ENCODE measurements at regions not wholly inside any gene's neighbourhood (a gene's known extent, or its start where the extent isn't known, plus 50 kb on each side); places are given as distances from the start of the nearest gene placed in this dataset.

GRCh38 chr2:64221935-64222334 is 77.7 kb upstream of the PELI1 start:
- H3K36me3 ChIP-seq (ENCODE audit: control insufficient read depth in 4 of 4, insufficient read depth in 4 of 4, low read length in 3 of 4) = no peaks in the 10 kb centered on the region
- H3K27me3 ChIP-seq (replicated peaks in 2 of 5; ENCODE audit: control insufficient read depth in 4 of 5, insufficient read depth in 5 of 5, low read length in 4 of 5) = no peaks in the 10 kb centered on the region
- ChIA-PET POLR2A (no interaction called here), CTCF (no interaction called here)
- WGBS (ENCODE audit: insufficient coverage) = 100% methylated on average over 1 of the region's 2 CpGs
- H3K27ac ChIP-seq (ENCODE audit: insufficient read depth in 1 of 2, low read depth in 1 of 2, low read length in 2 of 2, poor library complexity in 1 of 2, severe bottlenecking in 2 of 2) = no peak overlapping the region
- H3K9me3 ChIP-seq (ENCODE audit: control extremely low read depth in 1 of 5, control insufficient read depth in 4 of 5, insufficient read depth in 2 of 5, low read depth in 1 of 5, low read length in 4 of 5) = no peaks in the 10 kb centered on the region
- peaks cover 0 to 16% (median 2%) of the 10 kb centered on the region in 4 experiments for H3K4me1 ChIP-seq (ENCODE audit: control extremely low read depth in 1 of 4, control insufficient read depth in 4 of 4, insufficient read depth in 4 of 4, low read length in 3 of 4)
- no peak overlapping the region for H3K4me3 ChIP-seq (ENCODE audit: control insufficient read depth in 1 of 7, extremely low read depth in 1 of 7, insufficient read depth in 4 of 7, low read depth in 2 of 7, low read length in 6 of 7)
- no peak for DNase-seq

DNA sequence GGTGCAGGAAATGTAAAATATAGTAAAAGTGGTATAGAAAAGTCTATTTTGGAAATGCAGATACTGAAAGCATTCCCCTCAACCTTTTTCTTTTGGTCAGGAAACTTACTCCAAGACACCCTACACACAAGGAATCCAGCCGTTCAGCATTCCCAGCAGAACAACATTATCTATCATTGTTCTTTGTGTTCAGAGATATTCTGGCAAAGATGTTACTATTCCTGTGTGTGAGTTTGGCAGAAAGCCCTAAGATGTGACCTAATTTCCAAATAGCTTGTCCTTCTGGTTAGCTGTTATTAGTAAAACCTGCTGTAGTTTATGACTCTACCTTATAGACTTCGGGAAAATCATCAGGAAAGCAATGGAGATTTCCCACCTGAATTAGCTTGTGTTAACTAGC is 78.1 kb upstream of the PELI1 start:
- DNase-seq = no peak
- no peak overlapping the region for H3K27ac ChIP-seq (ENCODE audit: insufficient read depth in 1 of 2, low read depth in 1 of 2, low read length in 2 of 2, poor library complexity in 1 of 2, severe bottlenecking in 2 of 2)
- H3K4me1 ChIP-seq (ENCODE audit: control extremely low read depth in 1 of 4, control insufficient read depth in 4 of 4, insufficient read depth in 4 of 4, low read length in 3 of 4) = peaks cover 0 to 16% (median 2%) of the 10 kb centered on the region in 4 experiments
- ChIA-PET POLR2A (no interaction called here), CTCF (no interaction called here)
- 100% methylated on average over 1 of the region's 2 CpGs for WGBS (ENCODE audit: insufficient coverage)
- H3K36me3 ChIP-seq (ENCODE audit: control insufficient read depth in 4 of 4, insufficient read depth in 4 of 4, low read length in 3 of 4) = no peaks in the 10 kb centered on the region
- H3K4me3 ChIP-seq (ENCODE audit: control insufficient read depth in 1 of 7, extremely low read depth in 1 of 7, insufficient read depth in 4 of 7, low read depth in 2 of 7, low read length in 6 of 7) = no peak overlapping the region
- no peaks in the 10 kb centered on the region for H3K27me3 ChIP-seq (replicated peaks in 2 of 5; ENCODE audit: control insufficient read depth in 4 of 5, insufficient read depth in 5 of 5, low read length in 4 of 5)
- H3K9me3 ChIP-seq (ENCODE audit: control extremely low read depth in 1 of 5, control insufficient read depth in 4 of 5, insufficient read depth in 2 of 5, low read depth in 1 of 5, low read length in 4 of 5) = no peaks in the 10 kb centered on the region

DNA sequence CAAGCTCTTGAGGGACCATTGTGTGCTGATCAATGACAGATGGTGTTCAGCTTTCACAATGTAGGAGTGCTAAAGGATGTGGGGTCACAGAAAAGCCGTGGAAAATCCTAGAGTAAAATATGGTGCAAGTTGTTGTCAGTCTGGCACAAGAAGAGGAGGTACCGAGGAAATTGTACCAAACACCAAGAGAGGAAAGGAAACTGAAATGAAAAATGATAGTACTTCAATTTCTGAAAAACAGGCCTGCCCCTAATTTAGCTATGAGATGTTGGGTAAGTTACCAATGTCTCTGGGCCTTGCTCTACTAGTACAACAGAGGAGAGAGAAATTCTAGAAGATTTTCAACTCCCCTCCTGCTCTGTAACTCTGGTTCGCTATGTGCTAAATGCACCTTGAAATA is 78.8 kb upstream of the PELI1 start:
- CTCF ChIA-PET = no interaction called here
- Histone ChIP-seq H3K27ac (ENCODE audit: insufficient read depth in 1 of 2, low read depth in 1 of 2, low read length in 2 of 2, poor library complexity in 1 of 2, severe bottlenecking in 2 of 2) (no peak overlapping the region), H3K36me3 (ENCODE audit: control insufficient read depth in 4 of 4, insufficient read depth in 4 of 4, low read length in 3 of 4) (no peaks in the 10 kb centered on the region), H3K27me3 (replicated peaks in 2 of 5; ENCODE audit: control insufficient read depth in 4 of 5, insufficient read depth in 5 of 5, low read length in 4 of 5) (no peaks in the 10 kb centered on the region), H3K9me3 (ENCODE audit: control extremely low read depth in 1 of 5, control insufficient read depth in 4 of 5, insufficient read depth in 2 of 5, low read depth in 1 of 5, low read length in 4 of 5) (no peaks in the 10 kb centered on the region), H3K4me3 (ENCODE audit: control insufficient read depth in 1 of 7, extremely low read depth in 1 of 7, insufficient read depth in 4 of 7, low read depth in 2 of 7, low read length in 6 of 7) (peak overlapping the region in 1 of 7 experiments; percentile 4), H3K4me1 (ENCODE audit: control extremely low read depth in 1 of 4, control insufficient read depth in 4 of 4, insufficient read depth in 4 of 4, low read length in 3 of 4) (peaks cover 2 to 16% (median 4%) of the 10 kb centered on the region in 4 experiments)
- WGBS (ENCODE audit: insufficient coverage) = 88% methylated on average over 1 of the region's 3 CpGs
- POLR2A ChIA-PET = no interaction called here
- DNase-seq = no peak

DNA sequence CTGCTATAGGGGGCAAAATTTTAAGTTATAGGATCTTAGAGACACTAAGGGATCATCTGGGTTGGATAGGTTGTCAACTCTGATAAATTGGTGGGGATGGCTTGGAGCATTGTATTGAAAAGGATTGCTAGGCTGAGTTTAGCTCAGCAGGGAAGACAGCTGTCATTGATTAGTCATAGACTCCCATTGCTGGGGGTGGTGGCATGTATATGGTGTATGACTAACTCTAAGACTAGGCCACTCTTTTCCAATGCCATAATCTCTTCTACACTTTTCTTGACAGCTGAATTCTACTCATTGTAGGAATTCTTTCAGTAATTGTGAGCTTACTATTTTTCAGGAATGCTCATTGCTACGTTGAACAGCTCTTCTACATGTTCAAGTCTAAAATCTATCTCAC is 81.3 kb upstream of the PELI1 start:
- peaks cover 7 to 11% (median 9%) of the 10 kb centered on the region in 4 experiments for H3K4me1 ChIP-seq (ENCODE audit: control extremely low read depth in 1 of 4, control insufficient read depth in 4 of 4, insufficient read depth in 4 of 4, low read length in 3 of 4)
- WGBS (ENCODE audit: insufficient coverage) = 100% methylated on average over 1 of the region's 1 CpG
- no peak for DNase-seq
- no peak overlapping the region for H3K27ac ChIP-seq (ENCODE audit: insufficient read depth in 1 of 2, low read depth in 1 of 2, low read length in 2 of 2, poor library complexity in 1 of 2, severe bottlenecking in 2 of 2)
- H3K4me3 ChIP-seq (ENCODE audit: control insufficient read depth in 1 of 7, extremely low read depth in 1 of 7, insufficient read depth in 4 of 7, low read depth in 2 of 7, low read length in 6 of 7) = no peak overlapping the region
- CTCF ChIA-PET = interaction anchor here (1.6 kb wide), 1 partner anchor 11 kb away, joined by 6 read pairs; no protein-coding TSS in a partner anchor
- H3K27me3 ChIP-seq (replicated peaks in 2 of 5; ENCODE audit: control insufficient read depth in 4 of 5, insufficient read depth in 5 of 5, low read length in 4 of 5) = no peaks in the 10 kb centered on the region
- no peaks in the 10 kb centered on the region for H3K9me3 ChIP-seq (ENCODE audit: control extremely low read depth in 1 of 5, control insufficient read depth in 4 of 5, insufficient read depth in 2 of 5, low read depth in 1 of 5, low read length in 4 of 5)
- no peaks in the 10 kb centered on the region for H3K36me3 ChIP-seq (ENCODE audit: control insufficient read depth in 4 of 4, insufficient read depth in 4 of 4, low read length in 3 of 4)
- POLR2A ChIA-PET = no interaction called here

- 100% methylated on average over 3 of the region's 5 CpGs for WGBS (ENCODE audit: insufficient coverage)
- DNase-seq = no peak
- Histone ChIP-seq H3K4me1 (ENCODE audit: control extremely low read depth in 1 of 4, control insufficient read depth in 4 of 4, insufficient read depth in 4 of 4, low read length in 3 of 4) (peaks cover 5 to 11% (median 9%) of the 10 kb centered on the region in 4 experiments), H3K27ac (ENCODE audit: insufficient read depth in 1 of 2, low read depth in 1 of 2, low read length in 2 of 2, poor library complexity in 1 of 2, severe bottlenecking in 2 of 2) (no peak overlapping the region), H3K27me3 (replicated peaks in 2 of 5; ENCODE audit: control insufficient read depth in 4 of 5, insufficient read depth in 5 of 5, low read length in 4 of 5) (no peaks in the 10 kb centered on the region), H3K9me3 (ENCODE audit: control extremely low read depth in 1 of 5, control insufficient read depth in 4 of 5, insufficient read depth in 2 of 5, low read depth in 1 of 5, low read length in 4 of 5) (no peaks in the 10 kb centered on the region), H3K36me3 (ENCODE audit: control insufficient read depth in 4 of 4, insufficient read depth in 4 of 4, low read length in 3 of 4) (no peaks in the 10 kb centered on the region), H3K4me3 (ENCODE audit: control insufficient read depth in 1 of 7, extremely low read depth in 1 of 7, insufficient read depth in 4 of 7, low read depth in 2 of 7, low read length in 6 of 7) (no peak overlapping the region)
- ChIA-PET POLR2A (no interaction called here), CTCF (no interaction called here)
Measured at GRCh38 chr2:64226611-64227010, 82.4 kb upstream of the PELI1 start.

DNA sequence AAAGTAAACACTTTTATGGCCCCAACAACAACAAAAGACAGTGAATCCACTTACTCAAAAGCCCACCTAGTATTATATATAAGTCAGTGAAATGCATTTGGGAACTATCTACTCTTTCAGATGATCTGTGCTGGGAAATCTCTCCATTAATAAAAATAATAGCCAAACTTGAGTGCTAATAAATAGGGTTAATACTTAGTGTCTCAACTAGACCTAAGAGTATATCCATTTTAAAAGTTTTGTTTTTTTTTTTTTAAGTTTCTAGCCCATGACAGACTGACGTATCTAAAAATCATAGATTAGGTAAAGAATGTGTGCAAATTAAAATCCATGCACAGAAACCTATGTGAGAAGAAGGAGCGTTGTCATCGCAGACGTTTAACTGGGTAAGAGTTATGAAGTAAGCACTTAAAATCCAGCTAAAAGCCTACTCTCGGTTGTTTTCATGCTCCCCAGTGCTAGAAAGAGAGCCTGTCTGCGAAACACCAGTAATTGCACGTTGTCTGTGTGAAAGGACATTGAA is 83.4 kb upstream of the PELI1 start:
- ChIA-PET CTCF (interaction anchor here (1.1 to 1.6 kb wide), 3 partner anchors 10 to 178 kb away, joined by 3 to 4 read pairs (median 3); no protein-coding TSS in a partner anchor), POLR2A (no interaction called here)
- 17% methylated on average over 5 of the region's 7 CpGs for WGBS (ENCODE audit: insufficient coverage)
- Histone ChIP-seq H3K9me3 (ENCODE audit: control extremely low read depth in 1 of 5, control insufficient read depth in 4 of 5, insufficient read depth in 2 of 5, low read depth in 1 of 5, low read length in 4 of 5) (no peaks in the 10 kb centered on the region), H3K27me3 (replicated peaks in 2 of 5; ENCODE audit: control insufficient read depth in 4 of 5, insufficient read depth in 5 of 5, low read length in 4 of 5) (no peaks in the 10 kb centered on the region), H3K4me1 (ENCODE audit: control extremely low read depth in 1 of 4, control insufficient read depth in 4 of 4, insufficient read depth in 4 of 4, low read length in 3 of 4) (peaks cover 5 to 11% (median 9%) of the 10 kb centered on the region in 4 experiments), H3K4me3 (ENCODE audit: control insufficient read depth in 1 of 7, extremely low read depth in 1 of 7, insufficient read depth in 4 of 7, low read depth in 2 of 7, low read length in 6 of 7) (peak overlapping the region in 6 of 7 experiments; percentile 62 to 85 (median 68)), H3K36me3 (ENCODE audit: control insufficient read depth in 4 of 4, insufficient read depth in 4 of 4, low read length in 3 of 4) (no peaks in the 10 kb centered on the region), H3K27ac (ENCODE audit: insufficient read depth in 1 of 2, low read depth in 1 of 2, low read length in 2 of 2, poor library complexity in 1 of 2, severe bottlenecking in 2 of 2) (no peak overlapping the region)
- DNase-seq = peak in 1 of 3 donors; percentile 14

- Histone ChIP-seq H3K27me3 (replicated peaks in 2 of 5; ENCODE audit: control insufficient read depth in 4 of 5, insufficient read depth in 5 of 5, low read length in 4 of 5) (no peaks in the 10 kb centered on the region), H3K4me3 (ENCODE audit: control insufficient read depth in 1 of 7, extremely low read depth in 1 of 7, insufficient read depth in 4 of 7, low read depth in 2 of 7, low read length in 6 of 7) (peak overlapping the region; percentile 35 to 85 (median 64)), H3K36me3 (ENCODE audit: control insufficient read depth in 4 of 4, insufficient read depth in 4 of 4, low read length in 3 of 4) (no peaks in the 10 kb centered on the region), H3K4me1 (ENCODE audit: control extremely low read depth in 1 of 4, control insufficient read depth in 4 of 4, insufficient read depth in 4 of 4, low read length in 3 of 4) (peaks cover 5 to 11% (median 7%) of the 10 kb centered on the region in 4 experiments), H3K27ac (ENCODE audit: insufficient read depth in 1 of 2, low read depth in 1 of 2, low read length in 2 of 2, poor library complexity in 1 of 2, severe bottlenecking in 2 of 2) (peak overlapping the region in 1 of 2 experiments; percentile 72), H3K9me3 (ENCODE audit: control extremely low read depth in 1 of 5, control insufficient read depth in 4 of 5, insufficient read depth in 2 of 5, low read depth in 1 of 5, low read length in 4 of 5) (no peaks in the 10 kb centered on the region)
- POLR2A ChIA-PET = no interaction called here
- DNase-seq = peak; percentile 31 to 68 (median 58)
- WGBS (ENCODE audit: insufficient coverage) = 2% methylated on average over 21 of the region's 26 CpGs
- CTCF ChIA-PET = interaction anchor here (1.1 to 1.6 kb wide), 3 partner anchors 11 to 178 kb away, joined by 3 to 4 read pairs (median 3); no protein-coding TSS in a partner anchor
Measured at GRCh38 chr2:64228126-64228678, 84.0 kb upstream of the PELI1 start.

Measured in common myeloid progenitor, CD34-positive (primary cell).